GM19452 (cell line): ENCODE measurements at regions not wholly inside any gene's neighbourhood (a gene's known extent, or its start where the extent isn't known, plus 50 kb on each side); places are given as distances from the start of the nearest gene placed in this dataset.

ENCODE experiments used
- ATAC-seq: cut with Tn5 transposase; IDR thresholded peaks from one replicate; pipeline ENCODE4 v1.9.1; 2021; ENCODE audit not compliant: unreplicated experiment

DNA sequence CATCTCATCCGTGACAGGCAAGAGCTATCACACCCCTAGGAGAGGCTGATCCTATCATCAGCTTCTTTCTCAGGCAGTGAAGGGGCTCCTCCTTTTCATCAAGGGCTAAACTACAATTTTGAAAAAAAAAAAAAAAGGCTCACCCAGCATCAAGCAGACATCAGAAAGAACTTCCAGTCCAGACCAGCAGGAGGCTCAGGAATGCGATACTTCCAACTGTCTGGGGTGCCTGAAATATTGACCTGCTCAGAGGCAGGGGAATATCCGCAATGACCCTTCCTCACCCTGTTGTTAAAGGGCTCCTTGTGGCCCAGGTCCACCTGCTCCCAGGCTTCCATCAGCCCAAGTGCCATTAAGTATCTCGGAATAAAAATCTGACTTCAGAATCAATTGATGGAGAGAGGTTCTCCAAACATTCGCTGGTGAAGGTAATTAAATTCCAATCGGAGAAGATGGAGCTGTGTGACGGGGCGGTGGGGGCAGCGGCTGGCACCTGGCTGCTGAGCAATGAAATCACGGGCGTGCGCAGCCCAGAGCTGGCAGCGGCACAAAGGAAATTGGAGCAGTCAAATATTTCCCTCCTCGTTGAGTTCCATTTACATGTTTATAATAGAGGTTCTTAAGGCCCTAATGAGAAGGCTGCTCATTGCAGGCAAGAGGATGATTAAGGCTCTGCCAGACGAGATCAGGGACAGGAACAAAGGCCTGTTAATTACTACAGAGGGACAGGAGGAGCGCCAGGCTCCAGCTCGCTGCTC, 69.0 kb upstream of the THY1 start:
- no peak for ATAC-seq

DNA sequence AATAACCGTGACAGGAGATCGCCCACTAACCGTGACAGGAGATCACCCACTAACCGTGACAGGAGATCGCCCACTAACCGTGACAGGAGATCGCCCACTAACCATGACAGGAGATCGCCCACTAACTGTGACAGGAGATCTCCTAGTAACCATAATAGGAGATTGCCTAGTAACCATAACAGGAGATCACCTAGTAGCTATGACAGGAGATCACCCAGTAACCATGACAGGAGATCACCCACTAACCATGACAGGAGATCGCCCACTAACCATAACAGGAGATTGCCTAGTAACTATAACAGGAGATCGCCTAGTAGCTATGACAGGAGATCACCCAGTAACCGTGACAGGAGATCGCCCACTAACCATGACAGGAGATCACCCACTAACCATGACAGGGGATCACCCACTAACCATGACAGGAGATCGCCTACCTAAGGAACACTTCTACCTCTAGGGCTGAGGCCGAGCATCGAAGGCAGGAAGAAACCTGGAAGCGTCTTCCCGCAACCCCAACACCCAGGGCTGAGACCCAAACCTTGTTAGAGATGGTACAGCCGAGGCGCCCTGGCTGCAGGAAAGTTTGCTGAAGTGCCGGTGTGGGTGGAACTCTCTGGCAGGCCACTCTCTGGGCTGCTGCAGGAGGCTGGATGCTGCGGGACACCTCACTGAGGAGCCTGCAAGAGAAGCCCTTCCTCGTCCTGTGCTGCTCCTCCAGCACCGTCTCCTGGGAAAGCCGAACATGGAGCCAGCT, 67.5 kb upstream of the THY1 start:
- no peak for ATAC-seq

DNA sequence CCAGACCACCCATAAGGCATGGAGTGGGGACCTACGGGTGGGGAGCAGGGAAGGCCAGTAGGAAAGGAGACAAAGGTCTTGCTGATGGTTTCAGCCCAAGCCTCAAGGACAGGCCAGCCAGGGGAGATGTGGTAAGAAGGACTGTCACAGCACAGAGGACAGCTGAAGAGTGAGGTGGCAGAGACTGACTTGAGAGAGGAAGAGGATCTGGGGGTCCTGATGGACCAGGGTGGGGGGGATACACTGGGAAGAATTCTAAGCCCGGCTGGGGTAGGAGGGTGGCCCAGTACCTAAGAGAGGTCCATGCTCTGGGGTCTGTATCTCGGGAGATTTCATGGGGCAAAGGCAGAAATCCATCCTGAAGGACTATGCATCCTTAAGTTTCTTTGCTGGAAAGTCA, 66.1 kb upstream of the THY1 start:
- ATAC-seq, result no peak

DNA sequence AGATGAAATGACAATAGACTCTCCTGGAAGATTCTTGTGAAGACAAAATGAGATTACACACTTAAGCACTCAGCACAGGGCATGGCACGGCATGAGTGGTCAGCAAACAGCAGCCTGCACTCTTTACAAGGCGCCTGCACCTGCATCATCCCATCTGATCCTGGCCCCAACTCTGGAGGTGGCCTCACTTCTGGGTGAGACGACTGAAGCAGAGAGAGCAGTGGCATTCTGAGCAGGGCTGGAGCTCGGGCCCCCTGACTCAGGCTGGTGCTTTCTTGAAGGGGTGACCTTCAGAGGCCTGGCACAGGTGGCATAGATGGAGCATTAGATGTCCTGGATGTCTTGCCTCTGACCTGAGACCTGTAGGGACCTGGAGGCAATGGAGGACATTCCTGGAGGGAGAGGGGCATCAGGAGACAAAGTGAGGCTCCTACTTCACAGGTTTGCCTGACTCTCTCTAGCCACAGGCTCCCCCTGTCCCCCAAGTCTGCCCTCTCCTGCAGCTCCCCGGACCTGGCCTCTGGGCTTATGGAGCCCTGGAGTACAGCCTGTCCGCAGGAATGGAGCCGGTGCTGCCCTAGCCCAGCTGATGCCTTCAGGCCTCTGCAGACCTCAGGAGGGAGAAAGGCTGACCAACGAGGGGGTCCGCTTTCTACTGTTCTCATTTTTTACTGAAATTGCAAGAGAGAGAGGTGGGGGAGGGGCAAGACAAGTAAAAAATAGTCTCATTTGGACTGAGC, 65.5 kb upstream of the THY1 start:
- no peak for ATAC-seq

DNA sequence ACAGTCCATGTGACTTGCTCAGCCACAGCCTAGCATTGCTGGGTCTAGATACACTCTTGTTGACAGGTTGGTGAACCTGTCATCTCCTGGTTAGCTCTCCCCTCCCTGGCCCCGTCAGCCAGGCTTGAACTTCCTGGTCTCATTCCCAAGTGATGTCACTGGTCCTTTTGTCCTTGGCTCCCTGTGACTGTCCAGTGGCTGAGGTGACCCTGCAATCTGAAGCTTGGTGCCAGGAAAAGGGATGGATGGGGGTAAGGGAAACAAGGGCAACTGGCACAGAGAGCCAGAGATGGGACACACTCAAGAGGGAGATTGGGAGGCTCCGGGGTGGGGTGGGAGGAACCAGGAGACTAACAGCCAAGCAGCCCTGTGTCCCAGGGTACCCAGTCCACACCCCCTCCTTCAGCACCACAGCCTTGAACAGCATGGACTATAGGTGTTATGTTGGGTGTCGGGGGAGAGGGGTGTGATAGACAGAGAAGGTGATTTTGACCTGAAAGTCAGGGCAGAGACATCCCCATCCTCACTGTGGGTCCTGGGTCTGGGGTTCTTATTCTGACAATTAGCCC, 63.8 kb upstream of the THY1 start:
- no peak for ATAC-seq

DNA sequence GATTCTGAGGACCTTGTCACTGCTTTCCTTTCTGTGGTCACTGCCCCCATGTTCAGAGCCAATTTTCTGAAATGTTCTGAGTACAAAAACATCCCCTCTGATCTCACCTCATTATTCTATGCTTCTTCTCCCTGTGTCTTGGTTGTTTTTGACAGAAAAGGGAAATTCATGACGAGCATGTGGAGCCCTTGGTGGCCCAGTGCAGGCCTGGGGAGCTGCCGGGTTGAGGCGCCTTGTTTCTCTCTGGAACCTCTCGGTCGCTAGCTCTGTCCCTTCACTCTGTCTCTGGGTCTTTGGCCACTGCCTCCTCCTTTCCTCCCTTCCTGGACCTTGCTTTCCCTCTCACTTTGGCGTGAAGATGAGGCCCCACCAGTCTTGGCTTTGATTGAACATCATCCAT, 63.0 kb upstream of the THY1 start:
- no peak for ATAC-seq

DNA sequence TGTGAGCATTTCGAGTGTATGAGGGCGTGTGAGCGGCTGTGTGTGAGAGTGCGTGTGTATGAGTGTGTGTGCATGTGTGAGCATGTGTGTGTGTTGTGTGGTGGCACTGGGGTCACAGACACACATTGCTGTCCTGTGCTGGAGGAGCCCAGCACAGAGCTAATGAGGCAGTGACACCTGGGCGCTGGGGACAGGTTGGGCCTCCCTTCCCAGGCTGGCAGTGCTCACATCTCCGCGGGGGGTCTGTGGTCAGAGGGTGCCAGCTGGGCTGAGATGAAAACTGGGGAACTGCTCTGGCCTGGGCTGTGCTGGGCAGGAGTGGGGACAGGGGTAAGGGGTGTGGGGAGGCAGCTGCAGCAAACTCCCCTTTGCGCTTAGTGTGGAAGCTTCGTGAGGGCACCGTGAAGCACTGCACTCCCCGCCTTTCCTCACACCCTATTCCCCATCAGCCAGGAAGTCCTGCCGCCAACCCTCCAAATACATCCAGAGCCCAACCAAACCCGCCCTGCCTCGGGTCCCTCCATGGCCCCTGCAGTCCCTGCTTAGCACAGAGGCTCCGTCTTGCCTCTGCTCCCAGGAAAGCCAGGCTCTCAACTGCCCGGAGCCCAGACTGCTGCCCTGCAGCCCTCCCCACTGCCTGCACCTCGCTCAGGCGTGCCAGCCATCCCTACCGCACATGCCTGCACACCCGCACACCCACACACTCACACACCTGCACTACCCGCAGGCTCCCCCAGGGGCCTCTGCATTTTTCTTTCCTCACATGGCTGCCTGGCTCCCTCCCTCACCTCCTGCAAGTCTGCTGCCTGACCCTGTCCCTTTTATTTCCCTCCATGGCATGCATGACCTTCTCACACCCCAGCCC, 62.0 kb upstream of the THY1 start:
- no peak for ATAC-seq

DNA sequence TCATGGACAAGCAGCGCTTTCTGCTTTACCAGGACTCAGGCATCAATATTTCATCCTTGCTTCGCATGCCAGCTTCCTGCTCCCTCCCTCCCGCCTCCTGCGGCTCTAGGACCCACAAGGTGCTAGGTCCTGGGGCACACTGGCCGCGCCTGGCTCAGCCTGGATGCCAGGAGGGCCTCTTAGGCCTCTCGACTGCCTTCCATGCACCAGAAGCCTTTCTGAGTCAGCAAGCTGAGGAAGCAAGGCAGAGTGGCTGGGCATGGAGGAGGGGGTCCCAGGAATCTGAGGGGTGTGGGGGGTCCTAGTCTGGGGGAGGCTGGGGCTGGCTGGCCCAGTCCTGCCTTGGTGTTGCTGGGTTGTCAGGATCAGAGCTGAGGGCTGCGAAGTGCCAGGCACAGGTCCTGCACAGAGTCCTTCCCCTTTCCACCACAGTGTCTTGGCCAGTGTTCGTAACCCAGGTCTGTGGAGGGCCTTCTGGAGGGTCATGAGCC, 61.0 kb upstream of the THY1 start:
- no peak for ATAC-seq

DNA sequence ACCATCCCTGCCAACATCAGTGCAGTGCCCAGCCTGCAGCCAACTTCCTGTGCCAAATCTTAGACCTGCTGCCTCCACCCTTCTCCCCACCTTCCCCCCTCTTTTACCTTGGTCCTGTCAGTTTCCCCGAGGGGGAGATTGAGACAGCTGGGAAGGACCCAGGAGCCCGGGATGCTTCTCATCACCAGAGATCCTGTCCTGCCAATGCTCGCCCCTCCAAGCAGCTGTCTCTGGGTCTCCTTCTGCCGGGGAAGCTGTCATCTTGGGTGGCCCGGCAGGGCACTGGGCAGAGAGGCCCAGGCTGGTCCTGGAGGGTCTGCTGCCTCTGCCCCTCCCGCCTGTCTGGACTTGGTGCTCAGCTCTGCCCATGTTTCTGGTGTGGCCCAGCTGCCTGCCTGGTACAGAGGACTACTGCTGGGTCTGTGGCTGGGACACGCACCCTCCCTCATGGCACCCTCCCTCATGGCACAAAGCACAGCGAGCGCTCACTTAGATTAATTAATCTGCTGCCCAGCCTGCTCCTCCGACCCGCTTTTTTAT, 60.4 kb upstream of the THY1 start:
- no peak for ATAC-seq

DNA sequence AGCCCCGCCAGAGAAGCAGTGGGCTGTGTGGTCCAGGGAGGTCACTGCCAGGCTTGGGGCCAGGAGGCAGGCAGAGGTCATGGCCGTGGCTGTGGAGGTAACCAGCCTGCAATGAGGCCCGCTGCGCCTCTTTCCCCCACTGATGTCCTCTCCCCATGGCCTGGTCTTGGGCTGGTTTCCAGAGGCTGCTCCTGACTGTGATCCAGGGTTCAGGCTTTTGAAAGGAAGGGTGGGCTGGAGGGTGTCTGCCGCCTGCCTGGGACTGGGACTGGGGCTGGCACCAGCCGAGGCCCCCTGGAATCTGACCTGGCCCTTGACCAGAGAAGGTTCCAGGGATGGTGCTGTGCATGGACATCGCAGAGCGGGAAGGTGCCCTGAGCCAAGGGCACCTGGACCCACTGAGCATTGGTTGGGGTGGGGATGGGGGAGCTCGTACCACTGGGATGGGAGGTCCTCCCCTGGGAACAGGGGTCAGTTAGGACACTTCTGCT, 59.6 kb upstream of the THY1 start:
- no peak for ATAC-seq

DNA sequence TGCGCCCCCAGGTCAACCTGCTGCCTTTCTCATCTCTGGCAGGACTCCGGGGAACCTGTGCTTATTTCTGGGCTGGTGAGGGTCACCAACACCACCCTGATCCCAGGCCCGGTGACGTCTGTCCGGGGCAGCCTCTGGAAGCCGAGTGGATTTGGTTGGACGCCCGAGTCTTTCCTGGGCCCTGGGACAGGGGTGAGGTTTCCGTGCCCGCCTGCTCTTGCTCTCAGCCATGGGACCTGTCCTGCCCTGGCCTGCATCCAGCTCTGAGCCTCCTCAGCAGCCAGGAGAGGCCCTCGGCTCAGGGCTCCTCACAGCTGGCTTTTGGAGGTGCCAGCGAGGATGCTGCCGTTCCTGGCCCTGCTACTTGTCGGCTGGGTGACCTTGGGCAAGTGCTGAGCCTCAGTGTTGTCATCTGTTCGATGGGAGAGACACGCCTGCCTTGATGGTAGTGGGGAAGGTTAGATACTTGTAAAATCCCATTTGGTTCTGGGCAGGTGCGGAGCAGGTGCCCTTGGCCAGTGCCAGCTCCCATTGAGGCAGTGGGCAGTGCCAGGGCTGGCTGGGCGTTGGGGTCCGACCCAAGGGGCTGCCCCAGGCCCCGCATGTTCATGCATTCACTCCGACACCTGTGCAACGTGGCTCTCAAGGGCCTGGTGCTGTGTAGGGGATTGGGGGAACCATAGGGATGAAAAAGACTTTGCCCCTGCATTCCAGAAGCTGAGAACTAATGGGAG, 58.9 kb upstream of the THY1 start:
- no peak for ATAC-seq

DNA sequence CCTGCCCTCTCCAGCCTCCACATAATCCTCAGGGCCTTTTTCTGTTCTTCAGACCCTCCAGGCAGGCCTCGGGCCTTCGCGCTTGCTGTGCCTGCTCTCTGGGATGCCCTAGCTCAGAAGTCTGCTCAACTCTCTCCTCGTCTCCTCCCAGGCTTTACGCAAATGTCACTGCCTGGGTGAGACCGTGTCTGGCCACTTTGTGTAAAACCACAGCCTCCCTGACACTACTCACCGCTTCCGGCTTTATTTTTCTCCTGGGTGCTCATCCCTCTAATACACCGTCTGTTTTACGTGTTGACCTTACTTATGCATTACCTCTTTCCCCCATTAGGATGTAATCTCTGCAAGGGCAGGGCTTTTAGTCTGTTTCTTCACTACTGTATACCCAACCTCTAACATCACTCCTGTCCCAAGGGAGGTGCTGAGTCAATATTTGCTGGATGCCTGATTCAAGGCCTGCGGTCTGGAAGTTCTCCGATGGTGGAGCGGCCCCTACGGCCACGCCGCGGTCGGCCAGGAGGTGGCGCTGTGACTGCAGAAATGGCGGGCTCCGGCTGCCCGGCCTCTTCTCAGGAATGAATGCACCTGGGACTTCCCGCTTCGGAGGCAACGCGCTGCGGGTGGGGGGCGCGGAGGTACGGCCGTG, 58.2 kb upstream of the THY1 start:
- no peak for ATAC-seq

DNA sequence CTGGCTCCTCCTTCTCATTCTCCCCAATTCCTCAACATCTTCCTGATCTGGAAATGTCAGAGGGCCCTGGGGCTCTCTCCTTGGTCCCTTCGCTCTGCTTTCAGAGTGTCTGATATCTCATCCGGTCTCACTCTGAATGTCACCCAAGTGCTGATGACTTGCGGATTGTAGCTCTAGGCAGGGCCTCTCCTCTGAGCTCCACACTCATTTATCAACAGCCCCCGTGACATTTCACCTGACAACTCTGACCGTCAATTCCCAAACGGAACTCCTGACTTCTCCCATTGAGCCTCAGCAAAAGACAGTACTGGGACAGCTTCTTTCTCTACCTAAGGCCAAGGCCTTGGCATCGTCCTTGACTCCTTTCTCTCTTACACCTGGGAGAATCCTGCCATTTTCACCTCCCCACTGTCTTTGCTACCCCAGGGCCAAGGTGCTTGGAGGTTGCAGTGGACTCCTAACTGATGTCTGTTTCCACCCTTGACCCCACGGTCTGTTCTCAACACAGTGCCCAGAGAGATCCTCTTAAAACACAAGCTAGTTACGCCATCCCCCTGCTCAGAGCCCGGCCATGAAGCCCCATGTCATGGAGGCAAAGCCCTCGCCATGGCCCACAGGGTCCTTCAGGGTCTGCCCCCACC, 57.5 kb upstream of the THY1 start:
- ATAC-seq, result no peak

DNA sequence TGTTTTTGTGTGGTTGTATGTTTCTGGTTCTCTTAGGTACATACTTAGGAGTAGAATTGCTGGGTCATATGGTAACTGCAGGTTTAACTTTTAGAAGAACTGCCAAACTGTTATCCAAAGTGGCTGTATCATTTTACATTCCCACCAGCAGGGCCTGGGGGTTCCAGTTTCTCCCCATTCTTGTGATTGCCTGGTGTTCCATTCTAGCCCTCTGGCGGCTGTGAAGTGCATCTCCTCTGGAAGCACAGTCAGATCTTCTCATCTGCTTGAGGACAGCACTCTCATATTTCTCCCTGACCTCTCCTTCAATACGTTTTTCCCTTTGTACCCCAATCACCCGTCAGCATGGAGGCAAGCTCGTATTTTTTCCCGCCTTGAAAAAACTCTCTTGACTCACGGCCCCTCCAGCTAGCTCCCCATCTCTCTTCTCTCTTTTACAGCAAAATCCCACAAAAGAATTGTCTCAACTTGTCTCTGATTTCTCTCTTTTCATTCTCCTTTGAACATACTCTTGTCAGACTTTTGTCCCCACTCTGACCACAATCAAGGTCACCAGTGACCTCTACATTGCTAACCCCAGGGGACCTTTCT, 56.8 kb upstream of the THY1 start:
- no peak for ATAC-seq

DNA sequence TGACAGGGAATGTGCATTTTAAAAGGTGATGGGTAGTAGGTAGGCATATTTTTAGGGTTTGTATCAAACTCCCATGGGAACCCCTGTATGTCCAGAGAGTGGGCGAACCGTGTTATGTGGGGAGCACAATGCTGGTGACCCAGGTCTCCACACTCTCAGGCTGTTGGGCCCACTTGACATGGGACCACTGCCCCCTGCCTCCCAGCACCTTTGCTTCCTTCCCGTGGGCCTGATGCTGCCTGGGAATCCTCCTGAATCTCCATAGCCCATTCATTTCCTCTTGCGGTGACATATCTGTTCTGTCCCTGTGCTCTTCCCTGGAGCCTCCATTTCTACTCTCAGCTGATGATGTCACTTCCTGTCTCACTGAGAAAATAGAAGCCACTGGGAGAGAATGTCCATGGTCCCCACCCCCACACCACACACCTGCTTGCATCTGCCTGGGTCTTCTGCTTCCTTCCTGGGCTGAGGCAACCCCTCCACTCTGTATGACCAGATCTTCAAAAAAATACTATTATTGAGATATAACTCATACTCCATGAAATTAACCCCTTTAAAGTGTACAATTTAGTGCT, 55.8 kb upstream of the THY1 start:
- no peak for ATAC-seq

DNA sequence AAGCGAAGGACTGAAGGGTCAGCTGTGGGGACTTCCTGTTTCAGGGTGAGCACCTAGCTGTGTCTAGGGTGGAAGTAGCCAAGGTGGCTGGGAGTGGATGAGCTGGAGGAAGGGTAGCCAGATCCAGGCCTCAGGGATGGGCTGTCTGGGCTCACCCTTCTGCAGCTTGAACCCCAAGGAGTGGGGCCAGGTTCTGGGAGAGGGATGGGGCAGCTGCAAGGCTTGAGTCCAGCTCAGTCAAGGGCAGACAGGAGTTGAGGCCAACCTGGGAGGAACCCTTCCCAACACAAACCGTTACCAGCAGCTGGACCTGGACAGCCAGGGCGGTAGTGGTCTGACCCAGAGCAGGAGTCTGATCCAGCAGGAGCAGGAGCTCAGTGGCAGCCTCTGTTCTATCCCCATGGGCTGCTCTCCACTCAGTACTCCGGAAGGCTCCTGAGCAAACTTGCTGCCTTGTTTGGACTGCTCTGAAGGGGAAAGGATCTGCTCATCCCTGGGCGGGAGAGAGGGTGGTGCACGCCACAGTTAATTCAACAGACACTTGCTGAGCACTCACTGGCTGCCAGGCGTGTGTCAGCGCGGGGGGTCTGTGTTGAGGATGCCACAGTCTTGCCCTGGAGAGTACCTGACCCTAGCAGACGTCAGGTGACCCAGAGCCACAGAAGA, 53.8 kb upstream of the THY1 start:
- ATAC-seq, result no peak

DNA sequence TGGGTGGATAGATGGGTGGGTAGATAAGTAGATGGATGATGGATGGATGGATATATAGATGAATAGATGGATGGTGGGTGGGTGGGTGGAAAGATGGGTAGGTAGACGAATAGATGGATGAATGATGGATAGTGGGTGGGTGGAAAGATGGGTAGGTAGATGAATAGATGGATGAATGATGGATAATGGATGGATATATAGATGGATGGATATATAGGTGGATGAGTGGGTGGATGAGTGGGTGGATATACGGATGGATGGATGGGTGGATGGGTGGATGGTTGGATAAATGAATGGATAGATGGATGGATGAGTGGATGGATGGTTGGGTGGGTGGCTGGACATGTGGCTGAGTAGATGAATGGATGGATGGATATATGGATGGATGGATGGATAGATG, 53.1 kb upstream of the THY1 start:
- ATAC-seq, result no peak
